ENCODE measurements at regions not wholly inside any gene's neighbourhood (a gene's known extent, or its start where the extent isn't known, plus 50 kb on each side); places are given as distances from the start of the nearest gene placed in this dataset.

GRCh38 chr5:119743927-119744326 lies 114.6 kb downstream of the FAM170A start (continued):
- peak; percentile 54 to 68 (median 64); a peak in 5 of 6 replicates for TF ChIP-seq CTCF (IDR thresholded peaks at IDR 0.05 in 2 of 3, conservative IDR thresholded peaks at IDR 0.05 in 1 of 3; ENCODE audit: insufficient read depth in 2 of 3, low read depth in 1 of 3, low read length in 3 of 3)
- no peak for TF ChIP-seq KHSRP (IDR thresholded peaks at IDR 0.05)
- 0 out of 2 replicates have a peak, but pooled peaks have one; percentile 15 for TF ChIP-seq HLTF (IDR thresholded peaks at IDR 0.05)
- no peak for TF ChIP-seq SMAD2 (IDR thresholded peaks at IDR 0.05; ENCODE audit: low read depth, low read length)
- TF ChIP-seq, protein P1, sequence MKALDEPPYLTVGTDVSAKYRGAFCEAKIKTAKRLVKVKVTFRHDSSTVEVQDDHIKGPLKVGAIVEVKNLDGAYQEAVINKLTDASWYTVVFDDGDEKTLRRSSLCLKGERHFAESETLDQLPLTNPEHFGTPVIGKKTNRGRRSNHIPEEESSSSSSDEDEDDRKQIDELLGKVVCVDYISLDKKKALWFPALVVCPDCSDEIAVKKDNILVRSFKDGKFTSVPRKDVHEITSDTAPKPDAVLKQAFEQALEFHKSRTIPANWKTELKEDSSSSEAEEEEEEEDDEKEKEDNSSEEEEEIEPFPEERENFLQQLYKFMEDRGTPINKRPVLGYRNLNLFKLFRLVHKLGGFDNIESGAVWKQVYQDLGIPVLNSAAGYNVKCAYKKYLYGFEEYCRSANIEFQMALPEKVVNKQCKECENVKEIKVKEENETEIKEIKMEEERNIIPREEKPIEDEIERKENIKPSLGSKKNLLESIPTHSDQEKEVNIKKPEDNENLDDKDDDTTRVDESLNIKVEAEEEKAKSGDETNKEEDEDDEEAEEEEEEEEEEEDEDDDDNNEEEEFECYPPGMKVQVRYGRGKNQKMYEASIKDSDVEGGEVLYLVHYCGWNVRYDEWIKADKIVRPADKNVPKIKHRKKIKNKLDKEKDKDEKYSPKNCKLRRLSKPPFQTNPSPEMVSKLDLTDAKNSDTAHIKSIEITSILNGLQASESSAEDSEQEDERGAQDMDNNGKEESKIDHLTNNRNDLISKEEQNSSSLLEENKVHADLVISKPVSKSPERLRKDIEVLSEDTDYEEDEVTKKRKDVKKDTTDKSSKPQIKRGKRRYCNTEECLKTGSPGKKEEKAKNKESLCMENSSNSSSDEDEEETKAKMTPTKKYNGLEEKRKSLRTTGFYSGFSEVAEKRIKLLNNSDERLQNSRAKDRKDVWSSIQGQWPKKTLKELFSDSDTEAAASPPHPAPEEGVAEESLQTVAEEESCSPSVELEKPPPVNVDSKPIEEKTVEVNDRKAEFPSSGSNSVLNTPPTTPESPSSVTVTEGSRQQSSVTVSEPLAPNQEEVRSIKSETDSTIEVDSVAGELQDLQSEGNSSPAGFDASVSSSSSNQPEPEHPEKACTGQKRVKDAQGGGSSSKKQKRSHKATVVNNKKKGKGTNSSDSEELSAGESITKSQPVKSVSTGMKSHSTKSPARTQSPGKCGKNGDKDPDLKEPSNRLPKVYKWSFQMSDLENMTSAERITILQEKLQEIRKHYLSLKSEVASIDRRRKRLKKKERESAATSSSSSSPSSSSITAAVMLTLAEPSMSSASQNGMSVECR (CRISPR knock-in tag; IDR thresholded peaks at IDR 0.05): no peak
- no peak for TF ChIP-seq DNMT1 (IDR thresholded peaks at IDR 0.05)
- no peak for TF ChIP-seq ZBED1 (IDR thresholded peaks at IDR 0.05)
- TF ChIP-seq, protein P2, sequence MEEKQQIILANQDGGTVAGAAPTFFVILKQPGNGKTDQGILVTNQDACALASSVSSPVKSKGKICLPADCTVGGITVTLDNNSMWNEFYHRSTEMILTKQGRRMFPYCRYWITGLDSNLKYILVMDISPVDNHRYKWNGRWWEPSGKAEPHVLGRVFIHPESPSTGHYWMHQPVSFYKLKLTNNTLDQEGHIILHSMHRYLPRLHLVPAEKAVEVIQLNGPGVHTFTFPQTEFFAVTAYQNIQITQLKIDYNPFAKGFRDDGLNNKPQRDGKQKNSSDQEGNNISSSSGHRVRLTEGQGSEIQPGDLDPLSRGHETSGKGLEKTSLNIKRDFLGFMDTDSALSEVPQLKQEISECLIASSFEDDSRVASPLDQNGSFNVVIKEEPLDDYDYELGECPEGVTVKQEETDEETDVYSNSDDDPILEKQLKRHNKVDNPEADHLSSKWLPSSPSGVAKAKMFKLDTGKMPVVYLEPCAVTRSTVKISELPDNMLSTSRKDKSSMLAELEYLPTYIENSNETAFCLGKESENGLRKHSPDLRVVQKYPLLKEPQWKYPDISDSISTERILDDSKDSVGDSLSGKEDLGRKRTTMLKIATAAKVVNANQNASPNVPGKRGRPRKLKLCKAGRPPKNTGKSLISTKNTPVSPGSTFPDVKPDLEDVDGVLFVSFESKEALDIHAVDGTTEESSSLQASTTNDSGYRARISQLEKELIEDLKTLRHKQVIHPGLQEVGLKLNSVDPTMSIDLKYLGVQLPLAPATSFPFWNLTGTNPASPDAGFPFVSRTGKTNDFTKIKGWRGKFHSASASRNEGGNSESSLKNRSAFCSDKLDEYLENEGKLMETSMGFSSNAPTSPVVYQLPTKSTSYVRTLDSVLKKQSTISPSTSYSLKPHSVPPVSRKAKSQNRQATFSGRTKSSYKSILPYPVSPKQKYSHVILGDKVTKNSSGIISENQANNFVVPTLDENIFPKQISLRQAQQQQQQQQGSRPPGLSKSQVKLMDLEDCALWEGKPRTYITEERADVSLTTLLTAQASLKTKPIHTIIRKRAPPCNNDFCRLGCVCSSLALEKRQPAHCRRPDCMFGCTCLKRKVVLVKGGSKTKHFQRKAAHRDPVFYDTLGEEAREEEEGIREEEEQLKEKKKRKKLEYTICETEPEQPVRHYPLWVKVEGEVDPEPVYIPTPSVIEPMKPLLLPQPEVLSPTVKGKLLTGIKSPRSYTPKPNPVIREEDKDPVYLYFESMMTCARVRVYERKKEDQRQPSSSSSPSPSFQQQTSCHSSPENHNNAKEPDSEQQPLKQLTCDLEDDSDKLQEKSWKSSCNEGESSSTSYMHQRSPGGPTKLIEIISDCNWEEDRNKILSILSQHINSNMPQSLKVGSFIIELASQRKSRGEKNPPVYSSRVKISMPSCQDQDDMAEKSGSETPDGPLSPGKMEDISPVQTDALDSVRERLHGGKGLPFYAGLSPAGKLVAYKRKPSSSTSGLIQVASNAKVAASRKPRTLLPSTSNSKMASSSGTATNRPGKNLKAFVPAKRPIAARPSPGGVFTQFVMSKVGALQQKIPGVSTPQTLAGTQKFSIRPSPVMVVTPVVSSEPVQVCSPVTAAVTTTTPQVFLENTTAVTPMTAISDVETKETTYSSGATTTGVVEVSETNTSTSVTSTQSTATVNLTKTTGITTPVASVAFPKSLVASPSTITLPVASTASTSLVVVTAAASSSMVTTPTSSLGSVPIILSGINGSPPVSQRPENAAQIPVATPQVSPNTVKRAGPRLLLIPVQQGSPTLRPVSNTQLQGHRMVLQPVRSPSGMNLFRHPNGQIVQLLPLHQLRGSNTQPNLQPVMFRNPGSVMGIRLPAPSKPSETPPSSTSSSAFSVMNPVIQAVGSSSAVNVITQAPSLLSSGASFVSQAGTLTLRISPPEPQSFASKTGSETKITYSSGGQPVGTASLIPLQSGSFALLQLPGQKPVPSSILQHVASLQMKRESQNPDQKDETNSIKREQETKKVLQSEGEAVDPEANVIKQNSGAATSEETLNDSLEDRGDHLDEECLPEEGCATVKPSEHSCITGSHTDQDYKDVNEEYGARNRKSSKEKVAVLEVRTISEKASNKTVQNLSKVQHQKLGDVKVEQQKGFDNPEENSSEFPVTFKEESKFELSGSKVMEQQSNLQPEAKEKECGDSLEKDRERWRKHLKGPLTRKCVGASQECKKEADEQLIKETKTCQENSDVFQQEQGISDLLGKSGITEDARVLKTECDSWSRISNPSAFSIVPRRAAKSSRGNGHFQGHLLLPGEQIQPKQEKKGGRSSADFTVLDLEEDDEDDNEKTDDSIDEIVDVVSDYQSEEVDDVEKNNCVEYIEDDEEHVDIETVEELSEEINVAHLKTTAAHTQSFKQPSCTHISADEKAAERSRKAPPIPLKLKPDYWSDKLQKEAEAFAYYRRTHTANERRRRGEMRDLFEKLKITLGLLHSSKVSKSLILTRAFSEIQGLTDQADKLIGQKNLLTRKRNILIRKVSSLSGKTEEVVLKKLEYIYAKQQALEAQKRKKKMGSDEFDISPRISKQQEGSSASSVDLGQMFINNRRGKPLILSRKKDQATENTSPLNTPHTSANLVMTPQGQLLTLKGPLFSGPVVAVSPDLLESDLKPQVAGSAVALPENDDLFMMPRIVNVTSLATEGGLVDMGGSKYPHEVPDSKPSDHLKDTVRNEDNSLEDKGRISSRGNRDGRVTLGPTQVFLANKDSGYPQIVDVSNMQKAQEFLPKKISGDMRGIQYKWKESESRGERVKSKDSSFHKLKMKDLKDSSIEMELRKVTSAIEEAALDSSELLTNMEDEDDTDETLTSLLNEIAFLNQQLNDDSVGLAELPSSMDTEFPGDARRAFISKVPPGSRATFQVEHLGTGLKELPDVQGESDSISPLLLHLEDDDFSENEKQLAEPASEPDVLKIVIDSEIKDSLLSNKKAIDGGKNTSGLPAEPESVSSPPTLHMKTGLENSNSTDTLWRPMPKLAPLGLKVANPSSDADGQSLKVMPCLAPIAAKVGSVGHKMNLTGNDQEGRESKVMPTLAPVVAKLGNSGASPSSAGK (IDR thresholded peaks at IDR 0.05): no peak
- no peak for TF ChIP-seq HOXB6 (CRISPR knock-in tag; IDR thresholded peaks at IDR 0.05; ENCODE audit: borderline replicate concordance)

Measured in K562 (cell line).